Central memory CD8-positive, alpha-beta T cell (primary cell): ENCODE measurements at regions not wholly inside any gene's neighbourhood (a gene's known extent, or its start where the extent isn't known, plus 50 kb on each side); places are given as distances from the start of the nearest gene placed in this dataset.

Experiments used
- ATAC-seq: fragments of 150-1000 bp; cut with Tn5 transposase; replicated peaks from 2 replicates; pipeline ENCODE4 v1.10.0; 2022; ENCODE audit warnings: mild to moderate bottlenecking, moderate FRiP score, moderate number of reproducible peaks; ENCODE audit not compliant: poor library complexity, severe bottlenecking; ENCODE audit errors: extremely low read depth
- DNase-seq, 2 donors: peaks; one replicate each; pipeline ENCODE4 v3.0.0; 2021; ENCODE audit warnings: low spot score in 2 of 2
- H3K27ac Mint-ChIP-seq: one replicate; pipeline ENCODE4 v1.8.0; 2022; ENCODE audit warnings: low read depth, mild to moderate bottlenecking, moderate library complexity, mixed read lengths
- H3K27me3 Mint-ChIP-seq: one replicate; pipeline ENCODE4 v1.8.0; 2022; ENCODE audit warnings: mixed read lengths
- H3K36me3 Mint-ChIP-seq: one replicate; pipeline ENCODE4 v1.8.0; 2022; ENCODE audit warnings: mild to moderate bottlenecking, moderate library complexity, mixed read lengths; ENCODE audit not compliant: insufficient read depth
- H3K4me1 Mint-ChIP-seq: one replicate; pipeline ENCODE4 v1.8.0; 2022; ENCODE audit warnings: mixed read lengths
- H3K4me3 Mint-ChIP-seq: one replicate; pipeline ENCODE4 v1.8.0; 2022; ENCODE audit warnings: mild to moderate bottlenecking, moderate library complexity, mixed read lengths
- H3K9me3 Mint-ChIP-seq: one replicate; pipeline ENCODE4 v1.8.0; 2022; ENCODE audit warnings: mixed read lengths

- Mint-ChIP-seq H3K4me3 (peak overlapping the region; percentile 34), H3K27me3 (peaks cover 100% of the 10 kb centered on the region), H3K27ac (peak overlapping the region; percentile 39)
These were observed 126.8 kb downstream of the TMEM174 start for GRCh38 chr5:73299665-73300336.

GRCh38 chr5:73298772-73299630 lies 126.0 kb downstream of the TMEM174 start:
- Mint-ChIP-seq H3K4me3 (peak overlapping the region; percentile 39), H3K27me3 (peaks cover 100% of the 10 kb centered on the region), H3K4me1 (peaks cover 20% of the 10 kb centered on the region), H3K27ac (peak overlapping the region; percentile 39), H3K36me3 (peaks cover 17% of the 10 kb centered on the region), H3K9me3 (peaks cover 5% of the 10 kb centered on the region)
- ATAC-seq (no peak), DNase-seq (no peak)

More at GRCh38 chr5:73299665-73300336, 126.8 kb downstream of the TMEM174 start:
- peaks cover 5% of the 10 kb centered on the region for H3K9me3 Mint-ChIP-seq
- H3K4me1 Mint-ChIP-seq: peaks cover 20% of the 10 kb centered on the region
- peaks cover 17% of the 10 kb centered on the region for H3K36me3 Mint-ChIP-seq
- ATAC-seq (no peak), DNase-seq (no peak)

GRCh38 chr5:73298251-73298771 lies 125.3 kb downstream of the TMEM174 start:
- Mint-ChIP-seq H3K36me3 (peaks cover 17% of the 10 kb centered on the region), H3K4me3 (peak overlapping the region; percentile 39), H3K9me3 (peaks cover 5% of the 10 kb centered on the region)

GRCh38 chr5:73297430-73297829 lies 124.4 kb downstream of the TMEM174 start:
- Mint-ChIP-seq H3K27ac (no peak overlapping the region), H3K4me3 (no peak overlapping the region), H3K9me3 (no peaks in the 10 kb centered on the region), H3K4me1 (peaks cover 16% of the 10 kb centered on the region), H3K27me3 (peaks cover 99% of the 10 kb centered on the region), H3K36me3 (peaks cover 14% of the 10 kb centered on the region)
- ATAC-seq: no peak
- DNase-seq: no peak

More at GRCh38 chr5:73298251-73298771, 125.3 kb downstream of the TMEM174 start:
- Mint-ChIP-seq H3K4me1 (peaks cover 20% of the 10 kb centered on the region), H3K27ac (no peak overlapping the region), H3K27me3 (peaks cover 99% of the 10 kb centered on the region)
- DNase-seq (no peak), ATAC-seq (no peak)

- peaks cover 99% of the 10 kb centered on the region for H3K27me3 Mint-ChIP-seq
- no peaks in the 10 kb centered on the region for H3K9me3 Mint-ChIP-seq
- H3K4me1 Mint-ChIP-seq: peaks cover 16% of the 10 kb centered on the region
- H3K36me3 Mint-ChIP-seq: peaks cover 14% of the 10 kb centered on the region
- no peak overlapping the region for H3K27ac Mint-ChIP-seq
- ATAC-seq: no peak
- H3K4me3 Mint-ChIP-seq: no peak overlapping the region
- no peak for DNase-seq
These were observed 123.8 kb downstream of the TMEM174 start for GRCh38 chr5:73296772-73297171.

- no peak for ATAC-seq
- H3K4me3 Mint-ChIP-seq: no peak overlapping the region
- DNase-seq: no peak
These were observed 122.9 kb downstream of the TMEM174 start for GRCh38 chr5:73295921-73296320.

GRCh38 chr5:73295447-73295846 lies 122.5 kb downstream of the TMEM174 start:
- Mint-ChIP-seq H3K4me1 (peaks cover 16% of the 10 kb centered on the region), H3K9me3 (no peaks in the 10 kb centered on the region), H3K27ac (no peak overlapping the region), H3K4me3 (no peak overlapping the region), H3K27me3 (peaks cover 99% of the 10 kb centered on the region), H3K36me3 (peaks cover 14% of the 10 kb centered on the region)
- ATAC-seq: no peak
- DNase-seq: no peak

More at GRCh38 chr5:73295921-73296320, 122.9 kb downstream of the TMEM174 start:
- peaks cover 14% of the 10 kb centered on the region for H3K36me3 Mint-ChIP-seq
- no peaks in the 10 kb centered on the region for H3K9me3 Mint-ChIP-seq
- peaks cover 99% of the 10 kb centered on the region for H3K27me3 Mint-ChIP-seq
- no peak overlapping the region for H3K27ac Mint-ChIP-seq
- H3K4me1 Mint-ChIP-seq: peaks cover 16% of the 10 kb centered on the region

GRCh38 chr5:73292816-73293459 lies 119.9 kb downstream of the TMEM174 start:
- peaks cover 96% of the 10 kb centered on the region for H3K27me3 Mint-ChIP-seq
- DNase-seq: no peak
- ATAC-seq: no peak
- H3K36me3 Mint-ChIP-seq: peaks cover 4% of the 10 kb centered on the region
- H3K4me3 Mint-ChIP-seq: no peak overlapping the region
- no peaks in the 10 kb centered on the region for H3K4me1 Mint-ChIP-seq
- H3K27ac Mint-ChIP-seq: no peak overlapping the region
- no peaks in the 10 kb centered on the region for H3K9me3 Mint-ChIP-seq

- H3K9me3 Mint-ChIP-seq: peaks cover 8% of the 10 kb centered on the region
- H3K27me3 Mint-ChIP-seq: peaks cover 89% of the 10 kb centered on the region
- no peaks in the 10 kb centered on the region for H3K4me1 Mint-ChIP-seq
- no peak for DNase-seq
- no peaks in the 10 kb centered on the region for H3K36me3 Mint-ChIP-seq
- H3K27ac Mint-ChIP-seq: no peak overlapping the region
- no peak overlapping the region for H3K4me3 Mint-ChIP-seq
- ATAC-seq: no peak
These were observed 118.9 kb downstream of the TMEM174 start for GRCh38 chr5:73291873-73292272.

- no peak overlapping the region for H3K27ac Mint-ChIP-seq
- H3K9me3 Mint-ChIP-seq: peaks cover 9% of the 10 kb centered on the region
- no peak overlapping the region for H3K4me3 Mint-ChIP-seq
- no peak for ATAC-seq
- DNase-seq: no peak
- H3K27me3 Mint-ChIP-seq: peaks cover 83% of the 10 kb centered on the region
- no peaks in the 10 kb centered on the region for H3K36me3 Mint-ChIP-seq
- H3K4me1 Mint-ChIP-seq: no peaks in the 10 kb centered on the region
These were observed 117.2 kb downstream of the TMEM174 start for GRCh38 chr5:73290242-73290641.

GRCh38 chr5:73288803-73289720 lies 116.1 kb downstream of the TMEM174 start:
- Mint-ChIP-seq H3K27me3 (peaks cover 83% of the 10 kb centered on the region), H3K9me3 (peaks cover 9% of the 10 kb centered on the region), H3K36me3 (no peaks in the 10 kb centered on the region), H3K4me3 (no peak overlapping the region), H3K27ac (no peak overlapping the region), H3K4me1 (no peaks in the 10 kb centered on the region)
- no peak for ATAC-seq
- no peak for DNase-seq
